ENCODE measurements at regions not wholly inside any gene's neighbourhood (a gene's known extent, or its start where the extent isn't known, plus 50 kb on each side); places are given as distances from the start of the nearest gene placed in this dataset.
A peak's percentile ranks its signal among the peaks of the same experiment; 100 is the strongest.

GRCh38 chr13:80235967-80236302 lies 105.0 kb downstream of the SPRY2 start:
- DNase-seq (ENCODE audit: low spot score) = no peak

GRCh38 chr13:80235166-80235966 lies 105.6 kb downstream of the SPRY2 start:
- peak; percentile 87 for DNase-seq (ENCODE audit: low spot score)

GRCh38 chr13:80227645-80228044 lies 113.3 kb downstream of the SPRY2 start:
- DNase-seq (ENCODE audit: low spot score) = no peak

GRCh38 chr13:80226645-80227044 lies 114.3 kb downstream of the SPRY2 start:
- DNase-seq (ENCODE audit: low spot score) = no peak

- DNase-seq (ENCODE audit: low spot score) = peak; percentile 66
Measured at GRCh38 chr13:80224468-80224867, 116.5 kb downstream of the SPRY2 start.

- no peak for DNase-seq (ENCODE audit: low spot score)
Measured at GRCh38 chr13:80217614-80218456, 123.1 kb downstream of the SPRY2 start.

GRCh38 chr13:80215368-80215767 lies 125.6 kb downstream of the SPRY2 start:
- no peak for DNase-seq (ENCODE audit: low spot score)

- no peak for DNase-seq (ENCODE audit: low spot score)
Measured at GRCh38 chr13:80214521-80214991, 126.4 kb downstream of the SPRY2 start.

- DNase-seq (ENCODE audit: low spot score) = no peak
Measured at GRCh38 chr13:80214050-80214449, 126.9 kb downstream of the SPRY2 start.

- DNase-seq (ENCODE audit: low spot score) = no peak
Measured at GRCh38 chr13:80213201-80213600, 127.7 kb downstream of the SPRY2 start.

GRCh38 chr13:80211566-80211965 lies 129.4 kb downstream of the SPRY2 start:
- DNase-seq (ENCODE audit: low spot score) = no peak

GRCh38 chr13:80204642-80205041 lies 136.3 kb downstream of the SPRY2 start:
- no peak for DNase-seq (ENCODE audit: low spot score)

GRCh38 chr13:80203496-80203895 lies 137.4 kb downstream of the SPRY2 start:
- no peak for DNase-seq (ENCODE audit: low spot score)

- no peak for DNase-seq (ENCODE audit: low spot score)
Measured at GRCh38 chr13:80201694-80202468, 139.0 kb downstream of the SPRY2 start.

GRCh38 chr13:80199585-80200292 lies 141.2 kb downstream of the SPRY2 start:
- DNase-seq (ENCODE audit: low spot score) = no peak

GRCh38 chr13:80199067-80199466 lies 141.9 kb downstream of the SPRY2 start:
- no peak for DNase-seq (ENCODE audit: low spot score)

- DNase-seq (ENCODE audit: low spot score) = no peak
Measured at GRCh38 chr13:80196756-80197155, 144.2 kb downstream of the SPRY2 start.

- no peak for DNase-seq (ENCODE audit: low spot score)
Measured at GRCh38 chr13:80195649-80196048, 145.3 kb downstream of the SPRY2 start.

GRCh38 chr13:80189889-80190597 lies 150.9 kb downstream of the SPRY2 start:
- DNase-seq (ENCODE audit: low spot score) = peak; percentile 10

GRCh38 chr13:80180740-80181355 lies 160.1 kb downstream of the SPRY2 start:
- no peak for DNase-seq (ENCODE audit: low spot score)

GRCh38 chr13:80177327-80177726 lies 163.6 kb downstream of the SPRY2 start:
- DNase-seq (ENCODE audit: low spot score) = peak; percentile 31
